CD4-positive, alpha-beta T cell treated with Interleukin-17A for 4 hours (primary cell): ENCODE measurements at regions not wholly inside any gene's neighbourhood (a gene's known extent, or its start where the extent isn't known, plus 50 kb on each side); places are given as distances from the start of the nearest gene placed in this dataset.
"Not testable (repeated sequence)": the region's sequence is repeated elsewhere in the genome, so short reads cannot be mapped to it uniquely, and the experiment has no call there.

Experiments used
- DNase-seq: peaks from one replicate; pipeline ENCODE4 v3.0.0-alpha.2; 2020; ENCODE audit warnings: mixed read lengths

DNA sequence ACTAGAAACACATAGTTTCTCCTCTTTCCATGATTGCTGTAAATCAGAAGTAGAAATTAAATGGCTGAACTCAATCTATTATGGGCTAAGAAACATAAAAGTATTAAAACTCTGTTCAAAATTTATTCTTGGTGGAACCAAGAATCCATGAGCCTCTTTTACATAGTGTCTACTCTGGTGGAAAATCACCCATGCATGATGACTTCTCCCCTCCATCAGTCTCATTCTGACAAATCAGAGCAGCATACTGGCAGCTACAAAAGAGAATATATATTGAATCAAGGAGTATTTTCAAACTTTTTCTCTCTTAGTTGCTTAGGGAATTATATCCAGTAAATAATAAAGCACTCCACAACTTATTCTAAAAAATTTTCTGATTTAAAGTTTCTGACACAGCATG lies 536.9 kb upstream of the CCDC54 start:
- no peak for DNase-seq

DNA sequence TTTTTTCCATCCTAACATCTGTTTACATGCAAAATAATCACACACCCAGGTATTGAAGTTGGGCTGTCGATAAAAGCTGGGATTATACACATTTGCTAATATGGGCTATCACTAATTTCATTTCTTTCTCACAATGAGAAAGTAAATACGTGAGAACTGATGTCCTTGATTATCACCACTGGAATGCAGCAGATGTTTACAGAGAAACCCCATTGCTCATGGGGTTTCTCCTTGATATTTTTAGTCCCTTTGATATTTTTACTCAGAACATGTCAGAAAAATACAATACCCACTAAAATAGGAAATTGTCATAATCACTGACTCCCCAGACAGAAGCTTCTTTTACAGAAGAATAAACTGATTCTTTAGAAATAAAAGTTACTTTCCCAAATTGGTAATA lies 535.1 kb upstream of the CCDC54 start:
- no peak for DNase-seq

DNA sequence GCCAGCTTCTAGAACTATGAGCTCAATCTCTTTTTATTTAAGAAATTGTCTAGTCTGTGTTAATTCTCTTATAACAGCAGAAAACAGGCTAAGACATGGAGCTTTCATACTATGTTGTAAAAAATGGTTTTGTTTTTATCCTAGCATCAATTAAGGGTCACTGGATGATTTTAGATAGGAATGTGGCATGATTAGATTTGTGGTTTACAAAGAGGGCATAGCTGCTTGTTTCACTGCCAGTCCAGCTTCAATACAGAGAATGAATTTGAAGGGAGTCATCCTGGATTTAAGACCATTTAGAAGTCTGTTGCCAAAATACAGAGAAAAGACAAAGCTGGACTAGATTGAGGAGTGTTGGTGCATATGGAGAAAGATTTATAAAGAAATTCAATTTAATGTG lies 532.6 kb upstream of the CCDC54 start:
- no peak for DNase-seq

DNA sequence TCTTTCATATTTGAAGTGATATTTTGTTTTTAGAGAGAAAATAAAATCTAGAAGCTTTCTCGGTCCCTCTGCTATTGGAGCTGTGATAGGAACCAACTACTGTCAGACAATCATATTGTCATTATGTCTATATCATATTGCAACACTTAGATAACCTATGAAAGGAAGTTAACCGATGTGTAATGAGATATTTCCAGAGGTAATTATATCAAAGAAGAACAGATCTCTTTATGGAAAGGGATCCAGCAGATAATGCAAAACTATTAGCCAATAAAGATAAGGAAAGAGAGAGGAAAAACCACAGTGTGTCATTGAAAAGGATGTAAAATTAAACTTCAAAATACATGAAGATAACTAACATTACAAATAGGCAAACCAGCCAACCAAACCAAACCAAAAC lies 529.1 kb upstream of the CCDC54 start:
- no peak for DNase-seq

DNA sequence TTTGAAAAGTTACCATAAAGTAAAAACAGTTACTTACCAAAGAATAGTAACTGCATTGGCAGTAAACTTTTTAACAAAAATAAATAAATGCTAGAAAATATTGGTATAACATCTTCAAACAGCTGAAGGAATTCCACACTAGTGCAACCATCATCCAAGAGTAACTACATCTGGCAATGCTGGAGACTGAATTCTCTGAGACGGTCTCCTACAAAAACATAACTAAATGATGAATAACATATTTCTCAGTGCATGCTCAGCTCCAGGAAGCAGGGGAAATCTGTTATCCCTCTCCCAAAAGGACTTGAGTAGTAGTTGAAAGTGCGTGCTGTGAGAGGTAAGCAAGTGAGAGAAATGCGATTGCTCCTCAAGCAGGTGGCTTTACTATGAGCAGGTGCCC lies 526.8 kb upstream of the CCDC54 start:
- DNase-seq: no peak

DNA sequence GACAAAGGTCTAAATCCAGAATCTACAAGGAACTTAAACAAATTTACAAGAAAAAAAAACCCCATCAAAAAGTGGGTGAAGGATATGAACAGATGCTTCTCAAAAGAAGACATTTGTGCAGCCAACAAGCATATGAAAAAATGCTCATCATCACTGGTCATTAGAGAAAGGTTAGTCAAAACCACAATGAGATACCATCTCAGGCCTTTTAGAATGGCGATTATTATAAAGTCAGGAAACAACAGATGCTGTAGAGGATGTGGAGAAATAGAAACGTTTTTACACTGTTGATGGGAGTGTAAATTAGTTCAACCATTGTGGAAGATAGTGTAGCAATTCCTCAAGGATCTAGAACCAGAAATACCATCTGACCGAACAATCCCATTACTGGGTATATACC lies 518.9 kb upstream of the CCDC54 start:
- DNase-seq: not testable (repeated sequence)

DNA sequence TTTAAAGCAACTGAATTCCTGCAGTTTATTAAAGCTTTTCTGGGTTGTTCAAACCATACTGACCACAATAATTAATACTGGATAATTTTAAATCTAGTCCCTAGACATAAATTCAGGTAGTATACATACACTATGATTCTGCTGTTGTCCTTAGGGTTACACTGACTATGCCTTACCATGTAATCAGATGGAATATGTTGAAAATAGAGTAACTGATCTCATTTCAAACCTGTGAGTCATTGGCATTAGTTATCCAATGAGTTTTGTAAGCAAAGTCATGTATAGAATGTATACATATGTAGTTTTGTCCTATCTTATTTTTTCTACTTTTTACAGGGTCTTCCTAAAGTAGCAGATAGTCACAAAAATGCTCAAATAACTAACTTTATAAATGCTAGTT lies 517.1 kb upstream of the CCDC54 start:
- no peak for DNase-seq

DNA sequence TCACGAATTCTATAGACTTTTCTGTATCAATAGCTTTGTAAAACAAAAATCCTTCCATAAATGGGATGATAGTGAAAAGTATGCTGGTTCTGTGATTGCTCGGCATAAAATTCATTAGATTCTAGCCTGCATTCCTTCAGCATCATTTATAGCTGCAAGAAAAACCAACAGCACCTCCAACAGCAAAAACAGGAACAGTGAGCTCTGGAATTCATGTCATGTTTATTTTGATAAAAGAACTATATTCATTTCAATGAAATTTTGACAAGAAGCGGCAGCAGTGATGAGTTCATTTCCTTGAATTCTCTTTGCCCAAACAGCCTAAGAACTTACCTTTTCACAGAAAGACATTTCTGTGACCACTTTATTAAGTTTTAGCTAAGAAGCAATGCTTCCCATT lies 515.2 kb upstream of the CCDC54 start:
- DNase-seq: no peak

DNA sequence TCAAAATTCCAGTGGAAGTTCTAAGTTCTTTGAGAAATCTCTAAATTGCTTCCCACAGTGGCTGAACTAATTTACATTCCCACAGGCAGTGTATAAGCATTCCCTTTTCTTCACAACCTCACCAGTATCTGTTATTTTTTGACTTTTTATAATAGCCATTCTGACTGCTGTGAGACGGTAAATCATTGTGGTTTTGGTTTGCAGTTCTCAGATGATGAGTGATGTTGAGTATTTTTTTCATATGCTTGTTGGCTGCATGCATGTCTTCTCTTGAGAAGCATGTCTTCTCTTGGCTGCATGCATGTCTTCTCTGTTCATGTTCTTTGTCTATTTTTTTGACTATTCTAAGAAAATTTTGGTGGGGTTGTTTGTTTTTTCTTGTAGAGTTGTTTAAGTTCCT lies 499.6 kb upstream of the CCDC54 start:
- DNase-seq: no peak

DNA sequence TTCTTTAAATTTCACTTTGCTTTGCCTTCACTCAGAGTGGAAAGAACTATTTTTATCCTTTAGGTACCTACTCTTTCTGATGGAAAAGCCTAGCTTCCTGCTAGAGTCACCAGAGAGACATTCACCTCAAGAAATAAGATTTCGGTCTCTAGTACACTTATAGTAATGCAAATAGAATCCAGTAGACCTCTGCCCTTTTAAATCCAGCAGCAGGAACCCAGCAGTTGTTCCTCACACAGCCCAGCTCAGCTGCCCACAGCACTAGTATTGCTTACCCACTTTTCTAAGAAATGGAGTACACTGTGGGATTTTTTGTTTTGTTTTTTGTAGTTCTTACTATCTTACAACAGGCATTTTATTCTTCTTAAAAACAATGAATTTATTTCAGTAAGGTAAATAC lies 497.0 kb upstream of the CCDC54 start:
- DNase-seq: no peak

DNA sequence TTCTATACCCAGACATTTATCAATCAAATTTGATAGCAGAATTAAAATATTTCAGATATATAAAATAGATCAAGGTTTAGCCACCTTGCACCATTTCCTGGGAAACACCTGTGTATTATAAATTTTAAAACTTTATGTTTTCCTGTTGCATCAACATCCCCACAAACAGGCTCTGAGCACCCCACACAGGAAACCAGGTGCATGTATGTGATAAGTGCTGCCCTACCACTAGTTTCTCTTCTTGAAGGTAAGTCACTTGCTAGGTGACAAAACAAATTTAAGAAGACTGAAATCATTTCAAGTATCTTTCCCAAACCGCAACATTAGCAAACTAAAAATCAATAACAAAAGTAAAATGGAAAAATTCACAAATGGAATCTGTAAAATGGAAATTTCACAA lies 496.1 kb upstream of the CCDC54 start:
- DNase-seq: no peak

DNA sequence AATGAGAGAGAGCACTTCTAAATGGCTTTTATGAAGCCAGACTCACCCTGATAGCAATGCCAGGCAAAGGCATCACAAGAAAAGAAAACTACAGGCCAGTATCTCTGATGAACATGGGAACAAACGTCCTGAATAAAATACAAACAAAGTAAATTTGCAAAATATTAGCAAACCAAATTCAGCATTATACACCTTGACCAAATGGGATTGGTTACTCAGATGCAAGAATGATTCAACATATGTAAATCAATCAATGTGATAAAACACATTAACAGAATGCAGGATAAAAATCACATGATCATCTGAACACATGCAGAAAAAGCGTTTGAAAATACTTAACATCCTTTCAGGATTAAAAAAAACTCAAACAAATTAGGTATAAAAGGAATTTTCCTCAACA lies 494.9 kb upstream of the CCDC54 start:
- no peak for DNase-seq

DNA sequence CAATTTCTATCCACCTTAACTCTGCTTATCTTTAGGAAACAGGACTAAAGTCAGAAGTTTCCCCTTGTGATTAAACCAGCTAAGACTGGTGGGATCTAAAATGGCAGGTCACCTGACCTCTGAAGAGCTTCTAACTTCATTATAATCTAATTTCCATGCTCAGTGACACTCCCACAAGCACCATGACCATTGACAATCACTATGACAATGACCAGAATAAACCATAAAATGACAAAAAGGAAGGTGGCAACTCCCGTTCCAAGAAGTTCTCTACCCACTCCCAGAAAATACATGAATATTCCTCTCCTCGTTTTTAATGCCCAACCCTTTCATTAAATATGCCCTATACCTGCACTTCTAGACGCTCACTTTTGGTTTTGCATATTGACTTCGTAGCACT lies 471.2 kb upstream of the CCDC54 start:
- DNase-seq: no peak

DNA sequence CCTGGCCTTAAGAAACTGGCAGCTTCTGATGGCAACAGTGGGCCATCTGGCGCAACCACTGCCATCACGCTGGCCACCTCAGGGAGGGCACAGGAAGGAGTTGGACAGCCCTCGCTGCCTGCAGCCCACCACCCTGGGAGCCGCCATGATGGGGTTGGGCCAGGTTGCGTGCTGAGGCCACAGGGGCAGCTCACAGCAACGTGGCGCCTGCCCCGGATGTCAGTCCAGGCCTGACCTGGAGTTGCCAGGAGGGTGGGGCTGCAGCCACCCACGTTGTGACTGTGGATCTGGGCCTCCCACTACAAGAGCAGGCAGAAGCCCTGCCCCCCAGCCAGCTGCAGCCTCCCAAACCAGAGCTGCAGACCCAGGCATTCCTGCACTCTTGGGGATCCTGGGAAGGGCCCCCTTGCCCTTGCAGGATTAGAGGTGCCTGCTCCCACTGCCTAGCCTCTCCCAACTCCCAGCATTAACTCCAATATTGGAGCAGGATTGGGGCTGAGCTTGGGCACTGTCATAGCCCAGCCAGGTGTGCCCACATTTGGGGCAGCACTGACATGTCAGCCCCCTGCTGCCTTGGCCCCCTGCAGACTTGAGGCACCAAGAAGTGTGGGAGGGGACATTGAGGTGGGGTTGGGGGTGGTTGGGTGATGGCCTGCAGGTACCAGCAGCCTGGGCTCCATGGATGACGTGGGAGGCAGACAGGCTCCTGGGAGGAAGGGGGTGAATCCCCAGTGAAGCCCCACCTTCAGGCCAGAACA lies 468.9 kb upstream of the CCDC54 start:
- no peak for DNase-seq

DNA sequence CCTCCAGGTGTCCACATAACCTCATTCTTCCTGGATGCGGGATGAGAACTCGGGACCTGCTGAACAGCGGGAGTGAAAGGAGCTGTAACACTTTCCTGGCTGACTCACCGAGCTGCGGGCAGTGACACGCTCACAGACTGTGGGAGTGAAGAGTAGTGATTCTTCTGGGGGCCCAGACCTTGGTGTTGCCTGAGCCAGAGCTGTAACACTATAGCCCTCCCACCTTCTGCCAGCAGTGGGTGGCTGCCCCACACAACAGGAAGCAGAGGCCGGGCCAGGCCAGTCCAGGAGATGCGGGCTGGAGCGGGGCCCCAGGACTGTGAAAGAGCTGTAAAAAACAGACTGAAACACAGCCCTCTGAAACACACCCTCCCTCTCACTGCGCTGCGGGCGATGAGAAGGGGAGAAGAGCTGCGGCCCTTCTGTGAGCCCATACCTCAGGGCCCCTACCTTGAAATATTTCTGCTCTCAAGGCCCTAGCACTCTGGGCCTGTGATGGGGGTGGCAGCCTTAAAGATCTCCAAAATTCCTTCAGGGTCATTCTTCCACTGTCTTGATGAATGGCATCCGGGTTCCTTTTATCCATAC lies 464.0 kb upstream of the CCDC54 start:
- DNase-seq: no peak

DNA sequence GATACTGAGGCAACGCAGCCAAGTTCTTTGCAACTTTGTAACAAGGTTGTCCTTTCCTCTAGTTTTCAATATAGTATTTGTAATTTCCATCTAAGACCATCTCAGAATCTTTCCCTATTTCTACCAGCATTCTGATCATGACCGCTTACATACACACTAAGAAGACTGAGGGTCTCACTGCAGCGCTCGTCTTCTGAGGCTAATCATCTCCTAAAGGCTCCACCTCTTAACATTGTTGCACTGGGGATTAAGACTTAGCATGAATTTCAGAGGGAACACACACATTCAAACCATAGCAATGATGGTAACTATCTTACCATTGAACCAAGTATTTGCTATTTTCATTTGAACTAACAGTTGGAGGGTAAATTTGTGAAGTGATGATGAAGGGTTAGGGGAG lies 463.3 kb upstream of the CCDC54 start:
- DNase-seq: no peak

DNA sequence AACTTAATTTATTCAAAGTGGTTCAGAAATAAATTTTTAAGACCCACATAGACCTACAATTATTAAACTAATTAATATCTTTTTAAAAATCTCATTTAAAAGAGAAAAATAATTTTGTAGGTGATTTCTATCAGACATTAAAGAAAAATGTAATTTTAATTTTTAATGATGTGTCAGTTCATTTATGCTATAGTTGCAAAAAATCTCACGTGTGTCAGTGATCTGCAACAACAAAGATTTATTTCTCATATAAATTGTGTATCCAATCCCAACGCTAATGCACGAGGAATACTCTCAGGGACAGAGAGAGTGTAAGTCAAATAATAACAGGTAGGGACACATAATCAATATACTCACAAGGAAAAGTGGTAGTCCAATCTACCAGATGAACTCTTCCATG lies 456.6 kb upstream of the CCDC54 start:
- DNase-seq: no peak

DNA sequence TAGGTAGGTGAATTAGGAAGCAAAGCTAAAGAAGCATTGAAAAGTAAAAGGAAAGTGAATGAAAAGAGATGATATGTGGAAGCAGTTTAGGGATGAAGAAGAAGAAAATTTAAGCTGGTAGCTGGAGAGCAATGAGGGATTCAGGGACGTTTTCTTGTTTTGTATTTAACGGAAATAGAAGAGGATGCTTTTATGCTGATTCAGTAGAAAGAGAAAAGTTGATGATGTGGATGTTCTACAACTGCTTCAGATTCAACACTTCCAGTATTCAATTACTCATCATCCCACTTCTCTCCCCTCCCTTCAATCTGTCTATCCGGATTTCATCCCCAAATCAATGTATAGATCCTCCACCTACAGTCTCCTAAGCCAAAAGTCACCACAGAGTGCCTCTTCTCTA lies 448.2 kb upstream of the CCDC54 start:
- no peak for DNase-seq

DNA sequence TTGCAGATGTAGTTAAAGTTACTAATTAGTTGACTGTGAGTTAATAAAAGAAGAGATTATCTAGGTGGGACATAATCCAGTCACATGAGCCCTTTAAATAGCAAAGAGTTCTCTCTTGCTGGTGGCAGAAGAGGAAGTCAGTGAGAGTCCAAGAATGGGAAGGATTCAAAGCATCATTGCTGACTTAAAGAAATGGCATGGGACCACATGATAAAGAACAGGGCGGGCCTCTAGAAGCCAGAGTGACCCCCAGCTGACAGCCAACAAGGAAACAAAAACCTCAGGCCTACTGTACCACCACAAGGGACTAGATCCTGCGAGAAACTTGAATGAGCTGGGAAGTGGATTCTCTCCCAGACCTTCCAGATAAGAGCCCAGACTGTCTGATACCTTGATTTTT lies 447.2 kb upstream of the CCDC54 start:
- DNase-seq: no peak

DNA sequence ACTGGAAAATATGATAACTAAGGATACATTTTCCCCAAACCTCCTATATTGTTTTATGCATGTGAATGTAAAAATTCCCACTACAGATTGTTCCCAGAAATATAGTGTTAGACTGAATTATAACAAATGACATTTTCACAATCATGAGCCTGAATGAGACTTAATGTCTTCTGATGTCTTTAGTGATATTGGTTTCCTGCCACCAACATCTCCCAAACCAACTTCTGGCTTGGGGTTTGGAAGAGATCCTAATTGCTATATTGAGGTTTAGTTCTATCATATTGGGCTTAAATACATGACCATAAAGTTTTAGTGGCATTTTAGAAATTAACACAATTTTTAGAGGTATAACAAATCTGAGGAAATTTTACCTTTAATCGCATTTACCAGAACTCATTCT lies 445.3 kb upstream of the CCDC54 start:
- no peak for DNase-seq

DNA sequence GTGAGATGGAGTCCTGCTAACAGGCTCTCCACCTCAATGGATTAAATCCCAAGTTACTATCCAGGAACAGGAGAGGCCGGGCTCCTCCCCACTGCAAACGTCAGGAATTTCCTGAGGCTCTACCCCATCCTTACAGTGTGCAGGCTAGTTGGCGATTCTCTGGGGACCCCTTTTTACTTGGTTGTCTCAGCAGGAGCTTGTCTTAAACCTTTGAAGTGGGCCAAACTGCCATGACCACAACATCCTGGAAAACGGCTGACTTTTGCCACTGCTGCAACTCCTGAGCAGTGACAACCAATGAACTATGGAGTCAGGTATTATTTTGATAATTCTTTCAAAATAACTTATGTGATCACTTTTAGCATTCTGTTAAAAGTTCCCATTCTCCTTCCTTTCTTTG lies 440.9 kb upstream of the CCDC54 start:
- DNase-seq: no peak

DNA sequence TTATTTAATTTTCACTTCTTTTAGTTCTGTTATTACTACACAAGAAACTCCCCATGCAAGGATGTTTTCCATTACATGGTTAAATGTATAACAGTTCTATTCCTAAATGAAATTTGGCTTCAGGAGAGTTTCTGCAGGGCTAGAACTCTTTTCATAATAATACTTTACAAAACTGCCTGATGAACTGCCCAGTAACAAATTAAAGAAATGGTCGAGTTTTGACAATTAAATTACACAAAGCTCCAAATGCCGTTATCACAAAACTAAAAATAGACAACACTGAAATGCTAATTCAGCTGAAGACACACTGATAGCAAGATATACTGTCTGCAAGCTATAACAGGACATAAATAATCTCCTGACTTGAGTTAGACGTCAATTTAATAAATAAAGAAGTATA lies 435.2 kb upstream of the CCDC54 start:
- no peak for DNase-seq

DNA sequence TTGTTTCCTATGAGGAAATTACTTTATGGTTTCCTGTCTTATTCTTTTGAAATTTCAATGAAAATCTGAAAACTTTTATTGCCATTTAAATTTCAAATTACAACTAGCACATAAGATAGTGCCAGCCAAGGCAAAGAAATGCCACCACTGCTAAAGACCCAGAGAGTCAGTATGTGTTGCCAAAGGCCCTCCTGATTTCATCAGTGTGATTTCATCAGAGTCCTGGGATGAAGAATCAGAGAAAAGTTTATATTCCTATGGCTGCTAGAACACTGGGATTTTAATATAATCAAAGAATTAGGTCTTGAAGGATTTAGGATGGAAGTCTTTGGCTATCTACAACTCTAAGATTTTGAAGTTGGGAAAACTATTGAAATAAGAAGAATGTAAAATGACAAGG lies 434.2 kb upstream of the CCDC54 start:
- no peak for DNase-seq

DNA sequence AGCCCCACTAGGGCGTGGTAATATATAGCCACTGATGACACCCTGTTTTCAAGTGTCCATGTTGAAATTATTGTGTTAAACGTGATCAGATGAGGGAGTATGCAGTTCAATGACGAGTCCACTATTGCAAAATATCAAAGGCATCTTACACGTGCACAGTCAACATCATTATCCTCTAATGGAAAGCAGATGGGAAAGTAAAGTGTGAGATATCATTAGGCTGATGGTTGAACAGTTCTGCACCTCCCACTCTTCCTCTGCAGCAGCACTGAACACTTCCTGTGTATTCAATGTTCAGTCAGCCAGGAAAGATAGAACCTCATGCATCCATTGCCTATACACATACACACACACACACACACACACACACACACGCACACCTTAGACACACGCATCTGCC lies 431.8 kb upstream of the CCDC54 start:
- no peak for DNase-seq

DNA sequence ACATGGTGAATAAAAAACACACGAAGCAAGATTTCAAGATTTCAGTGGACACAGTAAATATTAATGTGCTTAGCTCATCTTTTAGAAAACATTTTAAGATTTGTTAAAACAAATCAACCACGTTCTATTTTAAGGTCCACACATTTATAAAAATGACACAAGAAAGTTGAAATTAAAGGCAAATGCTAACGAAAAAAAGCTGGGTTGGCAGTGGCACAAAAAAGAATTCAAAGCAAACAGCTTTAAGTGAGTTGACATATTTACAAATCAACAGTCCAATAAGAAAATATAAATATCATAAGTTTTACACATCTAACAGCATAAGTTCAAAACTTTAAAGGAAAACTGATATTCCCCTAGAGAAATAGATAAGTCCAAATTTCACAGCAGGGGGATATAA lies 430.4 kb upstream of the CCDC54 start:
- no peak for DNase-seq
